Colonic mucosa (tissue), 4 donors: ENCODE measurements at regions not wholly inside any gene's neighbourhood (a gene's known extent, or its start where the extent isn't known, plus 50 kb on each side); places are given as distances from the start of the nearest gene placed in this dataset.

Experiments
- DNase-seq: peaks from one replicate; pipeline ENCODE4 v3.0.0-alpha.2; 2020
- H3K27ac ChIP-seq: fragments of 200-600 bp; one replicate; pipeline ENCODE4 v1.8.0; 2021
- H3K27me3 ChIP-seq: fragments of 200-600 bp; one replicate; pipeline ENCODE4 v1.8.0; 2021
- H3K36me3 ChIP-seq: fragments of 200-600 bp; one replicate; pipeline ENCODE4 v1.8.0; 2021
- H3K4me1 ChIP-seq: fragments of 200-600 bp; one replicate; pipeline ENCODE4 v1.8.0; 2021; ENCODE audit warnings: mild to moderate bottlenecking
- H3K4me3 ChIP-seq: fragments of 200-600 bp; one replicate; pipeline ENCODE4 v1.8.0; 2021
- H3K9ac ChIP-seq, 2 donors: one replicate each; pipeline ENCODE4 v1.7.0; 2013; ENCODE audit warnings: control low read depth in 2 of 2, low read depth in 2 of 2, low read length in 2 of 2
- H3K9me3 ChIP-seq: fragments of 200-600 bp; one replicate; pipeline ENCODE4 v1.8.0; 2021
- CTCF ChIP-seq: fragments of 200-600 bp; IDR thresholded peaks from one replicate; pipeline ENCODE4 v1.8.0; 2022; ENCODE audit warnings: antibody characterized with exemption, mild to moderate bottlenecking
- intact Hi-C: fragments of 100-400 bp; cut with DNase I; formaldehyde crosslinking; loops from one replicate; pipeline ENCODE4 v1.14.1; 2022
- donor health status: healthy.
- donor health status: DM: no; HTN: no; CAD: no.
- donor health status: DM: no; HTN: no; CAD: no.

GRCh38 chr15:72972362-72972761 lies 79.9 kb upstream of the NEO1 start:
- no peak overlapping the region for H3K27ac ChIP-seq
- no peaks in the 10 kb centered on the region for H3K4me1 ChIP-seq
- H3K36me3 ChIP-seq, result no peaks in the 10 kb centered on the region
- intact Hi-C loops, result loop anchor here (10.0 kb wide), 1 partner anchor 178 kb away; no protein-coding TSS in a partner anchor
- no peak for DNase-seq
- no peak for TF ChIP-seq CTCF
- no peak overlapping the region for H3K4me3 ChIP-seq
- H3K9ac ChIP-seq, result no peak overlapping the region
- H3K27me3 ChIP-seq, result no peaks in the 10 kb centered on the region
- H3K9me3 ChIP-seq, result no peaks in the 10 kb centered on the region

GRCh38 chr15:72971766-72972165 lies 80.5 kb upstream of the NEO1 start:
- no peak for TF ChIP-seq CTCF
- Histone ChIP-seq H3K9ac (no peak overlapping the region), H3K36me3 (no peaks in the 10 kb centered on the region), H3K27me3 (no peaks in the 10 kb centered on the region), H3K9me3 (no peaks in the 10 kb centered on the region), H3K4me3 (no peak overlapping the region), H3K4me1 (no peaks in the 10 kb centered on the region), H3K27ac (no peak overlapping the region)
- intact Hi-C loops, result loop anchor here (10.0 kb wide), 1 partner anchor 177 kb away; no protein-coding TSS in a partner anchor
- no peak for DNase-seq

- H3K4me1 ChIP-seq, result no peaks in the 10 kb centered on the region
- TF ChIP-seq CTCF, result no peak
- no peaks in the 10 kb centered on the region for H3K27me3 ChIP-seq
- intact Hi-C loops, result loop anchor here (10.0 kb wide), 1 partner anchor 176 kb away; no protein-coding TSS in a partner anchor
- H3K27ac ChIP-seq, result no peak overlapping the region
- no peak overlapping the region for H3K9ac ChIP-seq
- no peak overlapping the region for H3K4me3 ChIP-seq
- no peaks in the 10 kb centered on the region for H3K36me3 ChIP-seq
- DNase-seq, result no peak
- H3K9me3 ChIP-seq, result no peaks in the 10 kb centered on the region
These were observed 81.1 kb upstream of the NEO1 start for GRCh38 chr15:72970933-72971760.

- no peaks in the 10 kb centered on the region for H3K27me3 ChIP-seq
- H3K9me3 ChIP-seq, result no peaks in the 10 kb centered on the region
- intact Hi-C loops, result no loop called here
- peak; percentile 93 for DNase-seq
- H3K4me1 ChIP-seq, result no peaks in the 10 kb centered on the region
- H3K9ac ChIP-seq, result no peak overlapping the region
- no peak for TF ChIP-seq CTCF
- H3K4me3 ChIP-seq, result no peak overlapping the region
- no peaks in the 10 kb centered on the region for H3K36me3 ChIP-seq
- peak overlapping the region; percentile 54 for H3K27ac ChIP-seq
These were observed 83.7 kb upstream of the NEO1 start for GRCh38 chr15:72968531-72968922.

- TF ChIP-seq CTCF, result no peak
- peak overlapping the region in 1 of 2 donors; percentile 38 for H3K9ac ChIP-seq
- H3K4me3 ChIP-seq, result no peak overlapping the region
- H3K27me3 ChIP-seq, result no peaks in the 10 kb centered on the region
- intact Hi-C loops, result no loop called here
- H3K4me1 ChIP-seq, result no peaks in the 10 kb centered on the region
- no peaks in the 10 kb centered on the region for H3K9me3 ChIP-seq
- H3K36me3 ChIP-seq, result no peaks in the 10 kb centered on the region
- H3K27ac ChIP-seq, result peak overlapping the region; percentile 54
- DNase-seq, result peak; percentile 75
These were observed 84.3 kb upstream of the NEO1 start for GRCh38 chr15:72967811-72968530.
